IMR-90 (cell line): ENCODE measurements at regions not wholly inside any gene's neighbourhood (a gene's known extent, or its start where the extent isn't known, plus 50 kb on each side); places are given as distances from the start of the nearest gene placed in this dataset.

Experiments used
- ATAC-seq: fragments of 200-7000 bp; cut with Tn5 transposase; 2 replicates; pipeline ENCODE4 v1.9.1; 2020; ENCODE audit warnings: low read depth, mild to moderate bottlenecking, moderate library complexity
- BruUV-seq: library from RNA; stranded (reverse); fragments of 400-500 nt; replicated peaks from 2 replicates; lab custom pipeline; 2021; lab: Mats Ljungman, UMichigan
- CTCF ChIA-PET: fragments of 300-600 bp; formaldehyde crosslinking; extraction: SDS; loops from one replicate; lab custom pipeline; 2021; ENCODE audit warnings: antibody characterized with exemption; lab: Yijun Ruan, JAX
- POLR2A ChIA-PET: fragments of 300-600 bp; sonication (Branson Sonifier 250); formaldehyde crosslinking; loops from one replicate; lab custom pipeline; 2022; ENCODE audit warnings: antibody characterized with exemption; ENCODE audit not compliant: unreplicated experiment; lab: Charles Lee
- DNase-seq: peaks from one replicate; pipeline ENCODE4 v3.0.0; 2013
- H2AFZ ChIP-seq: replicated peaks from 2 replicates; pipeline ENCODE3; 2013; ENCODE audit warnings: low read length, mild to moderate bottlenecking; ENCODE audit not compliant: poor library complexity
- H2AK5ac ChIP-seq: 2 replicates; pipeline ENCODE4 v1.6.1; 2013; ENCODE audit warnings: low read depth, low read length, inconsistent platforms
- H2AK9ac ChIP-seq: replicated peaks from 2 replicates; pipeline ENCODE3; 2013; ENCODE audit warnings: mild to moderate bottlenecking, low read depth, low read length, moderate library complexity; ENCODE audit not compliant: poor library complexity
- H2BK120ac ChIP-seq: 2 replicates; pipeline ENCODE4 v1.6.1; 2013; ENCODE audit warnings: low read depth, low read length, inconsistent platforms
- H2BK15ac ChIP-seq: 3 replicates; pipeline ENCODE4 v1.6.1; 2013; ENCODE audit warnings: low read depth, low read length, inconsistent platforms
- H2BK20ac ChIP-seq: 2 replicates; pipeline ENCODE4 v1.6.1; 2013; ENCODE audit warnings: low read depth, mild to moderate bottlenecking, inconsistent platforms, low read length, moderate library complexity
- H2BK5ac ChIP-seq: 2 replicates; pipeline ENCODE4 v1.6.1; 2013; ENCODE audit warnings: mild to moderate bottlenecking, low read depth, low read length, inconsistent platforms; ENCODE audit not compliant: poor library complexity, severe bottlenecking
- H3K14ac ChIP-seq: replicated peaks from 2 replicates; pipeline ENCODE4 v1.6.1; 2013; ENCODE audit warnings: low read depth, low read length, inconsistent platforms
- H3K18ac ChIP-seq: 2 replicates; pipeline ENCODE4 v1.6.1; 2013; ENCODE audit warnings: low read depth, low read length, control low read depth
- H3K23ac ChIP-seq: 2 replicates; pipeline ENCODE4 v1.6.1; 2013; ENCODE audit warnings: low read depth, low read length, inconsistent platforms
- H3K27ac ChIP-seq: 2 replicates; pipeline ENCODE4 v1.5.1; 2013; ENCODE audit warnings: mild to moderate bottlenecking, control low read depth, low read length; ENCODE audit not compliant: insufficient read depth
- H3K27me3 ChIP-seq: 2 replicates; pipeline ENCODE4 v1.6.1; 2013; ENCODE audit warnings: low read length; ENCODE audit not compliant: control insufficient read depth, insufficient read depth
- H3K36me3 ChIP-seq: 2 replicates; pipeline ENCODE4 v1.6.1; 2013; ENCODE audit warnings: low read length, mixed read lengths; ENCODE audit not compliant: control insufficient read depth, insufficient read depth
- H3K4ac ChIP-seq: 2 replicates; pipeline ENCODE4 v1.6.1; 2013; ENCODE audit warnings: low read depth, low read length, inconsistent platforms
- H3K4me1 ChIP-seq: 2 replicates; pipeline ENCODE4 v1.6.1; 2013; ENCODE audit warnings: low read length, mixed read lengths; ENCODE audit not compliant: control insufficient read depth, insufficient read depth
- H3K4me2 ChIP-seq: 2 replicates; pipeline ENCODE4 v1.6.1; 2013; ENCODE audit warnings: low read depth, mild to moderate bottlenecking, control low read depth, low read length, moderate library complexity
- H3K4me3 ChIP-seq: 2 replicates; pipeline ENCODE4 v1.5.1; 2013; ENCODE audit warnings: low read depth, mild to moderate bottlenecking, control low read depth, low read length, moderate library complexity; ENCODE audit not compliant: insufficient read depth
- H3K56ac ChIP-seq: 2 replicates; pipeline ENCODE4 v1.6.1; 2013; ENCODE audit warnings: low read length, inconsistent platforms; ENCODE audit not compliant: insufficient read depth; ENCODE audit errors: extremely low read depth
- H3K79me1 ChIP-seq, 2 experiments: 2 replicates each; pipeline ENCODE4 v1.6.1; 2013; ENCODE audit warnings: low read length in 2 of 2, inconsistent platforms in 1 of 2, low read depth in 1 of 2
- H3K9ac ChIP-seq: 2 replicates; pipeline ENCODE4 v1.6.1; 2013; ENCODE audit warnings: low read depth, low read length, control low read depth
- H3K9me1 ChIP-seq: 2 replicates; pipeline ENCODE4 v1.6.1; 2013; ENCODE audit warnings: low read length, inconsistent platforms; ENCODE audit not compliant: insufficient read depth
- H3K9me3 ChIP-seq: 2 replicates; pipeline ENCODE4 v1.6.1; 2013; ENCODE audit warnings: low read length; ENCODE audit not compliant: control insufficient read depth, insufficient read depth
- H4K20me1 ChIP-seq: 2 replicates; pipeline ENCODE4 v1.6.1; 2013; ENCODE audit warnings: low read length, inconsistent platforms; ENCODE audit not compliant: insufficient read depth
- H4K5ac ChIP-seq: 2 replicates; pipeline ENCODE4 v1.6.1; 2013; ENCODE audit warnings: mild to moderate bottlenecking, low read depth, low read length, control low read depth
- H4K8ac ChIP-seq, 2 experiments: 2 replicates each; pipeline ENCODE4 v1.6.1; 2013; ENCODE audit warnings: low read depth in 2 of 2, low read length in 2 of 2, control low read depth in 1 of 2, inconsistent platforms in 1 of 2
- H4K91ac ChIP-seq: 2 replicates; pipeline ENCODE4 v1.6.1; 2013; ENCODE audit warnings: low read depth, low read length, inconsistent platforms; ENCODE audit not compliant: insufficient read depth
- NFE2L2 ChIP-seq: fragments of 150-350 bp; IDR thresholded peaks from 2 replicates; pipeline ENCODE4 v1.6.1; 2016; ENCODE audit warnings: low read depth, mild to moderate bottlenecking, low read length
- WGBS, 2 experiments: methylation state at CpG; one replicate each; pipeline versions ENCODE4 v1.1.5 to v1.1.7; 2013; ENCODE audit warnings: missing lambda C conversion rate in 2 of 2; ENCODE audit not compliant: insufficient read length in 1 of 2; ENCODE audit errors: extremely low coverage in 2 of 2; 5-methylcytosine and 5-hydroxymethylcytosine counted together
- dilution Hi-C: fragments of 300-500 bp; cut with HindIII; formaldehyde crosslinking; loops from one replicate; pipeline ENCODE4 v1.14.3; 2018; ENCODE audit warnings: low sequenced_read_pairs; ENCODE audit not compliant: unreplicated experiment
- in situ Hi-C: fragments of 300-500 bp; cut with MboI; formaldehyde crosslinking; loops from 3 replicates; pipeline ENCODE4 v1.14.3; 2019; ENCODE audit warnings: low sequenced_read_pairs, inconsistent platforms, mixed read lengths
- intact Hi-C: fragments of 100-400 bp; cut with micrococcal nuclease; formaldehyde crosslinking; loops from 2 replicates; pipeline ENCODE4 v1.10.0; 2022

DNA sequence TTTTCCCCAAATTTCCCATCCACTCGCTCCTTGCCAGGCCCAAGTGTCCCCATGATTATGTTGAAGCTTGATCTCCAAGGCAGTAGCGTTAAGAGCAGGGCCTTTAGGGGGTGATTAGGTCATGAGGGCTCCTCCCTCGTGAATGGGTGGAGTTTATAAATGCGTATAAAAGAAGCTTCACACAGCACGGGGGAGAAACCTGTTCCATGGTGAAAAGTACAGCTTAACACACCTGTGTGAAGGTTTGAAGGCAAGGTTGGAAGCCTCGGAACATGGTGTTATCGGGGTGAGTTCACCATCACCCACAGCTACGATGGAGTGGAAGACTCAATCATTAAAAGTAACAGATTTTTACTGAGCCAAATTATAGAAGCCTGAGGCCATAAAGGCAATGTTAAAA lies 137.4 kb upstream of the ALKAL2 start:
- Histone ChIP-seq H3K4me3 (no peak overlapping the region), H3K27me3 (no peaks in the 10 kb centered on the region), H4K91ac (no peak overlapping the region), H3K9me3 (peaks cover 49% of the 10 kb centered on the region), H4K8ac (no peak overlapping the region), H2AK9ac (no peak overlapping the region), H3K36me3 (no peaks in the 10 kb centered on the region), H3K14ac (no peak overlapping the region), H3K9ac (no peak overlapping the region), H3K4me2 (no peak overlapping the region), H2BK15ac (no peak overlapping the region), H3K23ac (no peak overlapping the region), H3K27ac (no peak overlapping the region), H3K4me1 (no peaks in the 10 kb centered on the region), H2BK120ac (no peak overlapping the region), H4K5ac (no peak overlapping the region), H2BK20ac (no peak overlapping the region), H3K18ac (no peak overlapping the region), H2AFZ (no peak overlapping the region), H3K9me1 (no peaks in the 10 kb centered on the region), H4K20me1 (no peaks in the 10 kb centered on the region), H3K4ac (no peak overlapping the region), H3K79me1 (no peaks in the 10 kb centered on the region), H3K56ac (no peak overlapping the region), H2AK5ac (no peak overlapping the region), H2BK5ac (no peak overlapping the region)
- dilution Hi-C loops: no loop called here
- intact Hi-C loops: no loop called here
- ChIA-PET CTCF (no interaction called here), POLR2A (no interaction called here)
- TF ChIP-seq NFE2L2: no peak
- DNase-seq: no peak
- WGBS, 2 experiments: no CpG with 5 or more reads among the region's 8 CpGs
- ATAC-seq: no peak
- BruUV-seq: no TSS peak
- in situ Hi-C loops: no loop called here
